ENCODE measurements at regions not wholly inside any gene's neighbourhood (a gene's known extent, or its start where the extent isn't known, plus 50 kb on each side); places are given as distances from the start of the nearest gene placed in this dataset.
"Not testable (repeated sequence)": the region's sequence is repeated elsewhere in the genome, so short reads cannot be mapped to it uniquely, and the experiment has no call there.

DNA sequence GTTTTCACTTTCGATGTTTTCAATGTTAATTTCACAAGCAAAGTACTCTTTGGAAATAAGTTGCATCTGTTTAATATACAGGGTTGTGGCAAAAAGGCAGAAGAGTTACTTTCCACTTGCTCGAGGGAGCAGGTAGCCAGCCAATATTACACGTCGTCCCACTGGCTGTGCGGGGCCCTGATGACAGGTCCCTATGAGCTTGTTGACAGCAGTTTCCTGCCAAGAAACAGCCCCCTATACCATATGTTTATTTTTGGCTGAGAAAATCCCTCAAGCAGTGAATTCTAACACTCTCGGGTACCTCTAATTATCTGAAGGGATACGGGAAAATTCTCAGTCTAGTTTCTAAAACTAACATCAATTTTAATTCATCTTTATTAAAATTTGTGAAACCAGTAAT, 116.8 kb upstream of the SGO1 start:
- no peak for DNase-seq
- H3K4me1 ChIP-seq, result no peaks in the 10 kb centered on the region
- no peaks in the 10 kb centered on the region for H3K36me3 ChIP-seq
- no peaks in the 10 kb centered on the region for H3K27me3 ChIP-seq (replicated peaks in 1 of 7)
- no peak for TF ChIP-seq POLR2A (IDR thresholded peaks at IDR 0.05)
- TF ChIP-seq POLR2AphosphoS5 (IDR thresholded peaks at IDR 0.05), result no peak
- no peak for TF ChIP-seq CTCF (IDR thresholded peaks at IDR 0.05 in 8 of 11, conservative IDR thresholded peaks at IDR 0.05 in 3 of 11)
- no peak overlapping the region for H3K4me3 ChIP-seq
- H3K27ac ChIP-seq, result no peak overlapping the region
- 62 to 68% (median 67%) methylated on average over 7 of the region's 7 CpGs for WGBS, 5 donors
- H3K9me3 ChIP-seq, result no peaks in the 10 kb centered on the region
- intact Hi-C loops (cut with DNase I; ENCODE audit: low total_unique reads), result no loop called here

DNA sequence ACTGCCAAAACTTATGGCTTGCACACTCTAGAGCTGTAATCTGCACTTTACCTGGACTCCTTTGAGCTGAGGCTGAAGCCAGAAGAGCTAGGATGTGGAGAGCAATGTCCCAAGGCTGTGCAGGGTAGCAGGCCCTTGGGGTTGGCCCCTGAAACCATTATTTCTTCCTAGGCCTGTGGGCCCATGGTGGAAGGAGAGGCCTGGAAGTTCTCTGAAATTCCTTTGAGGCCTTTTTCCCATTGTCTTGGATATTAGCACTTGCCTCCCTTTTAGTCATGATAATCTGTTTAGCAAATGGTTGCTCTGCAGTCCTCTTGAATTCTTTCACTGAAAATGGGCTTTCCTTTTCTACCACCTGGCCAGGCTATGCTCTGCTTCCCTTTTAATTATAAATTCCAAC, 102.0 kb upstream of the SGO1 start:
- intact Hi-C loops (cut with DNase I; ENCODE audit: low total_unique reads), result no loop called here
- H3K9me3 ChIP-seq, result peaks cover 3 to 75% (median 53%) of the 10 kb centered on the region in 8 donors

GRCh38 chr3:20280257-20280656, 94.3 kb upstream of the SGO1 start:
- no peak overlapping the region for H3K27ac ChIP-seq
- intact Hi-C loops (cut with DNase I; ENCODE audit: low total_unique reads), result no loop called here
- H3K9me3 ChIP-seq, result peaks cover 3 to 33% (median 24%) of the 10 kb centered on the region in 8 donors
- TF ChIP-seq CTCF (IDR thresholded peaks at IDR 0.05 in 8 of 11, conservative IDR thresholded peaks at IDR 0.05 in 3 of 11) (no peak), POLR2AphosphoS5 (IDR thresholded peaks at IDR 0.05) (no peak)
- no peak for DNase-seq
- no peaks in the 10 kb centered on the region for H3K27me3 ChIP-seq (replicated peaks in 1 of 7)
- 30 to 48% (median 38%) methylated on average over 7 of the region's 7 CpGs for WGBS, 5 donors
- H3K4me1 ChIP-seq, result no peaks in the 10 kb centered on the region
- no peak overlapping the region for H3K4me3 ChIP-seq
- H3K36me3 ChIP-seq, result no peaks in the 10 kb centered on the region

More for the DNA sequence above, 102.0 kb upstream of the SGO1 start:
- H3K27me3 ChIP-seq (replicated peaks in 1 of 7), result no peaks in the 10 kb centered on the region
- H3K4me3 ChIP-seq, result no peak overlapping the region
- no peak for DNase-seq
- no peaks in the 10 kb centered on the region for H3K4me1 ChIP-seq
- H3K27ac ChIP-seq, result no peak overlapping the region
- no peak for TF ChIP-seq CTCF (IDR thresholded peaks at IDR 0.05 in 8 of 11, conservative IDR thresholded peaks at IDR 0.05 in 3 of 11)
- TF ChIP-seq POLR2AphosphoS5 (IDR thresholded peaks at IDR 0.05), result no peak
- TF ChIP-seq POLR2A (IDR thresholded peaks at IDR 0.05), result no peak
- H3K36me3 ChIP-seq, result no peaks in the 10 kb centered on the region

- H3K4me3 ChIP-seq; intact Hi-C loops (cut with DNase I; ENCODE audit: low total_unique reads); H3K27me3 ChIP-seq (replicated peaks in 1 of 7); H3K36me3 ChIP-seq; H3K27ac ChIP-seq; DNase-seq; H3K4me1 ChIP-seq: not testable (repeated sequence)
- 90 to 96% (median 94%) methylated on average over 4 of the region's 4 CpGs for WGBS, 5 donors
- peaks cover 0 to 37% (median 17%) of the 10 kb centered on the region in 8 donors for H3K9me3 ChIP-seq
Measured at GRCh38 chr3:20265977-20266376, 80.0 kb upstream of the SGO1 start.

DNA sequence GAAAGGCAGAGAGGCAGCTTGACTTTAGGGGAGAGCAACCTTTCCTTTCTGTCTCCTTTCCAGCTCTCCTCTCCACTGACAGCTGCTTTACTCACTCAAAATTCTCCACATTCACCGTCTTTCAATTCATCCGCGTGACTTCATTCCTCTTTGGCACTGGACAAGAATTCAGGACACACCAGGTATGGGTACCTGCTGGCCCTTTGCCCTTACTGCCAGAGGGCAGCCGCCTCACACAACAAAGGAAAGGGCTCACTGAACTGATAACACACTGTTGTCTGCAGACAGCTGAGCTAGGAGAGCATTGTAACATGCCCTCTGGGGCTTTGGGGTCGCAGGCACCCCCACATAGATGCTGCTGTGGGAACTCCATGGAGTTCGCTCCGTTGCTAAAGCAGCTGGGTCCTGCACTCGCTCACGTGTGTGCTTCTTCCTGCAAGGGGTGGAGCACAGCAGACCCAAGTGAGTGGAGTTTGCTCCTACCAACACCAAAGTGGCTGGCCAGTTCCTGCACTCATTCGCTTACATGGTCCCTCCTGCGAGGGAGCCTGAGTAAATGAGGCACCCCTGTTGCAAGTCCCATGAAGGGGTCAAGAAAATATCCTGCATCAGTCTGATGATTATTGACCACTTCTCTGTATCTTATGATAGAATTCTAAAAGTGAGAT, 79.0 kb upstream of the SGO1 start:
- 79 to 92% (median 86%) methylated on average over 7 to 11 of the region's 11 CpGs for WGBS, 5 donors
- DNase-seq, result no peak
- no peak overlapping the region for H3K4me3 ChIP-seq
- intact Hi-C loops (cut with DNase I; ENCODE audit: low total_unique reads), result no loop called here
- no peaks in the 10 kb centered on the region for H3K4me1 ChIP-seq
- H3K27ac ChIP-seq, result no peak overlapping the region
- TF ChIP-seq CTCF (IDR thresholded peaks at IDR 0.05 in 8 of 11, conservative IDR thresholded peaks at IDR 0.05 in 3 of 11), result no peak
- H3K9me3 ChIP-seq, result peaks cover 0 to 33% (median 17%) of the 10 kb centered on the region in 8 donors
- H3K27me3 ChIP-seq (replicated peaks in 1 of 7), result no peaks in the 10 kb centered on the region
- H3K36me3 ChIP-seq, result no peaks in the 10 kb centered on the region

Measured in spleen (tissue), 11 donors.